GM10266 (cell line): ENCODE measurements at regions not wholly inside any gene's neighbourhood (a gene's known extent, or its start where the extent isn't known, plus 50 kb on each side); places are given as distances from the start of the nearest gene placed in this dataset.

Experiments used
- DNase-seq: peaks from one replicate; pipeline ENCODE4 v3.0.0; 2012; ENCODE audit errors: extremely low spot score
- TF ChIP-seq, protein P1 (sequence below): IDR thresholded peaks from 2 replicates; pipeline ENCODE4 v1.5.1; 2012; ENCODE audit warnings: mild to moderate bottlenecking, low read depth; ENCODE audit not compliant: control insufficient read depth, insufficient read depth; ENCODE audit errors: missing control alignments

DNA sequence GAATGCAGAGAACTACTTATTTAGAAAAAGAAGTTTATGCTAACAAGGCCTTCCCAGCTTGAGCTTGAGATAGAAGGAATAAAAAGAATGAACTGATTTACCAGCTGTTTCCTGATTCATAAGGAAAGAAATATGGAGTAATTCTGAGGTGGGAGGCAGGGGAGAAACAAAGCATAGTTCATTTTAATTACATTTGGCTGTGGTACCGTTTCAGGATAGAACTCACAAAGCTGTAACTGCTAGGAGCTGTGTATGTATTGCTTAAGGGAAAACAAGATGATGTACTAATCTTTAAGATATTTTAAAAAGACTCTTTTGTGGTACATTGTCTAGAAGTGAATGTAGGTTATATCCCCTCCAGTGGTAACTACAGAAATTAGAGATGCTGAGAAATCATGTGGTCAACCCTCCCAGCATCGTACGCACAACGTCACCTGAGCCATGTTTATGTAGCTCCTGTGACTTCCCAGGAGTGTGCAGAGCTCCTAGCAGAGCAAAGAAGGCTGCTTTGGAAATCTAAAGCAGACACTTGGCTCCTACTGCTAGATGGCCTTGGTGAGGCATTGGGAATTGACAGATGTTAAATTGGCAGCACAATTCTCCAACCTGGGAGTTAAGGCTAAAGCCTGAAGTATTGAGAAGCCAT is 208.3 kb upstream of the VLDLR start:
- no peak for DNase-seq
- TF ChIP-seq, protein P1, sequence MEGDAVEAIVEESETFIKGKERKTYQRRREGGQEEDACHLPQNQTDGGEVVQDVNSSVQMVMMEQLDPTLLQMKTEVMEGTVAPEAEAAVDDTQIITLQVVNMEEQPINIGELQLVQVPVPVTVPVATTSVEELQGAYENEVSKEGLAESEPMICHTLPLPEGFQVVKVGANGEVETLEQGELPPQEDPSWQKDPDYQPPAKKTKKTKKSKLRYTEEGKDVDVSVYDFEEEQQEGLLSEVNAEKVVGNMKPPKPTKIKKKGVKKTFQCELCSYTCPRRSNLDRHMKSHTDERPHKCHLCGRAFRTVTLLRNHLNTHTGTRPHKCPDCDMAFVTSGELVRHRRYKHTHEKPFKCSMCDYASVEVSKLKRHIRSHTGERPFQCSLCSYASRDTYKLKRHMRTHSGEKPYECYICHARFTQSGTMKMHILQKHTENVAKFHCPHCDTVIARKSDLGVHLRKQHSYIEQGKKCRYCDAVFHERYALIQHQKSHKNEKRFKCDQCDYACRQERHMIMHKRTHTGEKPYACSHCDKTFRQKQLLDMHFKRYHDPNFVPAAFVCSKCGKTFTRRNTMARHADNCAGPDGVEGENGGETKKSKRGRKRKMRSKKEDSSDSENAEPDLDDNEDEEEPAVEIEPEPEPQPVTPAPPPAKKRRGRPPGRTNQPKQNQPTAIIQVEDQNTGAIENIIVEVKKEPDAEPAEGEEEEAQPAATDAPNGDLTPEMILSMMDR: no peak

DNA sequence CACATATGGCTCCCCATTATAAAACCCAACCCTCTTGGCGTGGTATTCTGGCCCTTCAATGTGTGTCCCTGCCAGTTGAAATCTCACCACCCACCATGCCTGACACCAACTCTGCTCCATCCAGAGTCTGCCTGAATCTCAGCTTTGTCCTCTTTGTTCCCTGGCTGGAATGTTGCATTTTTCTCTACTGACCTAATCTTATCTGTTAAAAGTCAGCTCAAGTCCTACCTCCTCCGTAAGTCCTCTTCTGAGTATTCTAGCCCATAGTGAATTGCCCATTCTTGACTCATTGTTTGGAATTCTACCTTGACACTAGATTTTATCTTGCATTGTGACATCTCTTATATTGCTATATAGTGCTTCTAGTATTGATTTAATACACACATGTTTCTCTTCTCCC is 207.1 kb upstream of the VLDLR start:
- TF ChIP-seq, protein P1: no peak
- no peak for DNase-seq

DNA sequence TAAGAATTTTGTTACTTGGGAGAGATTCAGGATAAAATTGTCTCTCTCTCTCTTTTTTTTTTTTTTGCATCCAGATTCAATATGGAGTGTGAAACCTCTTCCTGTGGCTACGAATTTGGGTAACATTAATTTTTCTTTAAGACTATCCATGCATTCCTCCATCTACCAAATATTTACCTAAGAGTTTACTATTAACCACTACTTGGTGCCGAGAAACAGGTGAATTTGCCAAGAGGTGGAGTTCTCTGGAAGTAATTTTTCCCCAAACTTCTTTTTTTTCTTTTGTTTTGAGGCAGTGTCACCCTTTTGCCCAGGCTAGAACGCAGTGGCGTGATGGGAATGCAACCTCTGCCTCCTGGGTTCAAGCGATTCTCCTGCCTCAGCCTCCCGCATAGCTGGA is 206.3 kb upstream of the VLDLR start:
- DNase-seq: no peak
- TF ChIP-seq, protein P1: no peak

DNA sequence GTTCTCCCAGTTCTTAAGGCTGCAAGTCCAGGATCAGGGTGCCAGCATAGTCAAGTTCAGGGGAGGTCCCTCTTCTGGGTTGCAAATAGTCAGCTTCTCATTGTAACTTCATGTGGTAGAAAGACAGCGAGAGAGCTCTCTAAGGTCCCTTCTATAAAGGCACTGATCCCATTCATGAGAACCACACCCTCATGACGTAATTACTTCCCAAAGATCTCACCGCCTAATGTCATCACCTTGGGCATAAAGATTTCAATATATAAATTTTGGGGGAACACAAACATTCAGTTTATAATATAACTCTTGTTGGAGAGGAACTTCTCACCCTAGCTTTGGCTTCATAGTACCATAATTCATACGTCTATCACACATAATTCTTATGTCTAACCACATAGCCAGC is 203.9 kb upstream of the VLDLR start:
- DNase-seq: no peak
- TF ChIP-seq, protein P1: no peak

DNA sequence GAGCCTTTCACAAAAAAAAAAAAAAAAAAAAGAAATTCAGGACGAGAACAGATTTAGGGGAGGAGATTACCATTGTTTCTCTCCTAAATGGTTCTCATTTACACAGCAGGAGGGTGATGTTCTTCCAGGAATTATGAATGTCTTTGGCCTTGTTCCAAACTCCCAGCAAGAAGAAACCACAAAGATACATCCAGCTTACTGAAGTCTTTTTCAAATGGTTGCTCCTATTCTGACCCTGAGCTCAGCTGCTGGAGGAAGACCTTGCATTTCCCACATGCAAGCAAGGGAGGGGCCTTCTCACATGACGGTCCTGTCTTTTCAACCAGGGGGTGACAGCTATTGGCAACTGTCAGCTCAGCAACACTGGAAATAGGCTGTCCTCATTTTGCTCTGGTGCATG is 203.0 kb upstream of the VLDLR start:
- no peak for DNase-seq
- TF ChIP-seq, protein P1: no peak

DNA sequence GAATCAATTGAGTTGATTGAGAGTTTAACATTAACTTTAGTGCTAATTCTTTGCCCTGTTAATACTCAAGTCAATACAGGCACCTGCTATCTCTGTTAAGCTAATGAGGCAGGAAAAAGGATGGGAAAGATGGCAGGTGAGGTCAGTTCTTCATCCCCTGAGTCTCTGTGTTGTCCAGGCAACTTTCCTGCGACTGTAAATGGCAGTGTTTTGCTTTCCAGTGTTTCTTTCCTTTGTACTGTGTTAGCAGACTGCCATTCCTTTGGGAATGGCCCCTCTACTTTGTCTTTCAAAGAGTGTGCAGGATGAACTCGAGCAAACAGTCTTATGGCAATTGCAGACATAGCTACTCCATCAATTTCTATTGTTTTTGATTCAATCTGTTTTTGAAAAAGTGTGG is 202.2 kb upstream of the VLDLR start:
- no peak for DNase-seq
- TF ChIP-seq, protein P1: no peak

DNA sequence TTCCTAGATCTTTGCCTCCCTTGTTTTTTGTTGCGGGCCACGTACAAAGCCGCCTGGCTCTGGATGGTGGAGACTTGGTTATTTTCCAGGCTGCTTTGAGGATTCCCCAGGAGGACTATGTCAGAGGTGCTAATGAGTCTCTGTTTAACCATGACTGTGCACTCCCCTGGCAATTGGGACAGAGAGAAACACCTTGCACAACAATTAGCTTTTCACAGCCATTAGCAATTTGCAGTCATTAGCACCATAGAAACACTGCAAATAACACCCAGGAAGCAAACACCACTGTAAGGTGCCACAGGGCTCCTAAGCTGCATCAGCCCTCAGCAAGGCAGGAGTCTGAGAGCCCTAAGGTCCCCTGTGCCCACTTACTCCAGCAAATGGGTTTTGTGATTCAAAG is 201.0 kb upstream of the VLDLR start:
- TF ChIP-seq, protein P1: no peak
- DNase-seq: no peak
